Heart right ventricle (tissue), 16 donors: ENCODE measurements at regions not wholly inside any gene's neighbourhood (a gene's known extent, or its start where the extent isn't known, plus 50 kb on each side); places are given as distances from the start of the nearest gene placed in this dataset.

Experiments
- ATAC-seq, 8 donors: fragments of 200-7000 bp; cut with Tn5 transposase; one replicate each; pipeline ENCODE4 v1.9.1; 2020; ENCODE audit warnings: mild to moderate bottlenecking in 8 of 8, moderate library complexity in 8 of 8, moderate number of reproducible peaks in 1 of 8
- DNase-seq, 2 donors: peaks; one replicate each; pipeline ENCODE4 v3.0.0-alpha.2; 2020
- H3K27ac ChIP-seq, 10 donors: fragments of 200-600 bp; sonication (generic) in 2 of 10; one replicate each; pipeline versions ENCODE4 v1.5.0 to v1.8.0; 2020 to 2022; ENCODE audit warnings: mild to moderate bottlenecking in 3 of 10
- H3K27me3 ChIP-seq, 7 donors: fragments of 200-600 bp; one replicate each; pipeline ENCODE4 v1.8.0; 2021 to 2022; ENCODE audit warnings: mild to moderate bottlenecking in 2 of 7
- H3K36me3 ChIP-seq, 9 donors: fragments of 200-600 bp; sonication (generic) in 1 of 9; one replicate each; pipeline versions ENCODE4 v1.5.0 to v1.8.0; 2020 to 2022; ENCODE audit warnings: mild to moderate bottlenecking in 2 of 9
- H3K4me1 ChIP-seq, 9 donors: fragments of 200-600 bp; sonication (generic) in 1 of 9; one replicate each; pipeline versions ENCODE4 v1.5.0 to v1.8.0; 2020 to 2022; ENCODE audit warnings: mild to moderate bottlenecking in 4 of 9
- H3K4me3 ChIP-seq, 10 donors: fragments of 200-600 bp; sonication (generic) in 2 of 10; one replicate each; pipeline versions ENCODE4 v1.5.0 to v1.8.0; 2020 to 2022; ENCODE audit warnings: mild to moderate bottlenecking in 7 of 10, moderate library complexity in 2 of 10
- H3K9me3 ChIP-seq, 11 donors: fragments of 200-600 bp in 10 of 11; sonication (generic) in 2 of 11; one replicate each; pipeline versions ENCODE4 v1.5.0 to v1.8.0; 2013 to 2022; ENCODE audit warnings: mild to moderate bottlenecking in 2 of 11, control low read depth in 1 of 11, moderate library complexity in 1 of 11
- CTCF ChIP-seq, 9 donors: fragments of 200-600 bp; sonication (generic) in 2 of 9; IDR thresholded peaks; one replicate each; pipeline versions ENCODE4 v1.5.0 to v1.8.0; 2021 to 2022; ENCODE audit warnings: antibody characterized with exemption in 9 of 9, mild to moderate bottlenecking in 5 of 9, moderate library complexity in 1 of 9
- WGBS, 2 donors: extraction: QIAGEN DNeasy Blood & Tissue Kit; methylation state at CpG; one replicate each; pipeline ENCODE4 v1.1.7; 2013; ENCODE audit warnings: inconsistent platforms in 1 of 2; 5-methylcytosine and 5-hydroxymethylcytosine counted together
- intact Hi-C, 10 donors: fragments of 100-400 bp; cut with DNase I; formaldehyde crosslinking; loops; one replicate each; pipeline versions ENCODE4 v1.11.1 to v1.14.2; 2022
- donor health status: Arrhythmogenic right ventricular cardiomyopathy.
- donor health status: ischemic (EF 13 %, LVEDD 7.1; RV severe dilation, severe dysfunction).
- donor health status: healthy with polysubstance abuse.
- donor health status: DM: no; HTN: yes; CAD: no.
- donor health status: DM: no; HTN: no; CAD: no.
- donor health status: ischemic (EF 25% LVEDD 6.9; RV normal size, moderate dysfunction).
- donor health status: ischemic (EF 25% LVEDD 5.7; RV mildly dilated, moderate dysfunction).
- donor health status: healthy.
- donor health status: DM: yes; HTN: yes; CAD: no.
- donor health status: Ischemic cardiomyopathy.
- donor health status: ischemic (EF 35%, LVEDD 5.7; RV mildly dilated, moderate dysfunction).
- donor health status: nonischemic (EF 11% LVEDD 7.7; RV severe dilation, severe dysfunction).
- donor health status: DM: yes; HTN: yes; CAD: no.
- donor health status: PGD.
- donor health status: ischemic (EF 29% LVEDD 5.4; RV normal size, mild dysfunction).
- donor health status: nonischemic (EF 23%, LVEDD 6.1; RV moderate dilation, normal function).

- 46 to 64% methylated on average over 4 of the region's 4 CpGs for WGBS, 2 donors
- ATAC-seq: no peak
- H3K4me3 ChIP-seq: no peak overlapping the region
- no peaks in the 10 kb centered on the region for H3K36me3 ChIP-seq
- intact Hi-C loops: no loop called here
- H3K27ac ChIP-seq: no peak overlapping the region
- no peaks in the 10 kb centered on the region for H3K4me1 ChIP-seq
- H3K27me3 ChIP-seq: peaks cover 0 to 23% (median 17%) of the 10 kb centered on the region in 7 donors
- no peak for TF ChIP-seq CTCF (IDR thresholded peaks at IDR 0.05)
- DNase-seq: no peak
- no peaks in the 10 kb centered on the region for H3K9me3 ChIP-seq
Observed at GRCh38 chr10:128476845-128477244, 350.6 kb upstream of the MKI67 start.

GRCh38 chr10:128480601-128481000 lies 354.4 kb upstream of the MKI67 start:
- WGBS, 2 donors: 63 to 73% methylated on average over 9 of the region's 9 CpGs
- DNase-seq (no peak), ATAC-seq (no peak)
- Histone ChIP-seq H3K9me3 (no peaks in the 10 kb centered on the region), H3K27ac (no peak overlapping the region), H3K36me3 (no peaks in the 10 kb centered on the region), H3K4me1 (no peaks in the 10 kb centered on the region), H3K27me3 (peaks cover 0 to 20% (median 10%) of the 10 kb centered on the region in 7 donors), H3K4me3 (no peak overlapping the region)
- intact Hi-C loops: no loop called here
- TF ChIP-seq CTCF (IDR thresholded peaks at IDR 0.05): no peak

GRCh38 chr10:128481152-128481840 lies 355.1 kb upstream of the MKI67 start:
- H3K27me3 ChIP-seq: peaks cover 0 to 19% (median 10%) of the 10 kb centered on the region in 7 donors
- H3K9me3 ChIP-seq: no peaks in the 10 kb centered on the region
- ATAC-seq: no peak
- H3K36me3 ChIP-seq: no peaks in the 10 kb centered on the region
- intact Hi-C loops: no loop called here
- no peak overlapping the region for H3K27ac ChIP-seq
- 72% methylated on average over 21 of the region's 21 CpGs for WGBS, 2 donors
- no peak for DNase-seq
- no peak for TF ChIP-seq CTCF (IDR thresholded peaks at IDR 0.05)
- no peak overlapping the region for H3K4me3 ChIP-seq
- no peaks in the 10 kb centered on the region for H3K4me1 ChIP-seq

GRCh38 chr10:128482052-128482451 lies 355.8 kb upstream of the MKI67 start:
- peaks cover 0 to 19% (median 7%) of the 10 kb centered on the region in 7 donors for H3K27me3 ChIP-seq
- H3K27ac ChIP-seq: no peak overlapping the region
- H3K4me3 ChIP-seq: no peak overlapping the region
- ATAC-seq (no peak), DNase-seq (no peak)
- no peaks in the 10 kb centered on the region for H3K36me3 ChIP-seq
- no peaks in the 10 kb centered on the region for H3K9me3 ChIP-seq
- no peaks in the 10 kb centered on the region for H3K4me1 ChIP-seq
- WGBS, 2 donors: 81% methylated on average over 7 of the region's 7 CpGs
- TF ChIP-seq CTCF (IDR thresholded peaks at IDR 0.05): no peak
- intact Hi-C loops: no loop called here
